Smooth muscle cell (in vitro differentiated cells): ENCODE measurements at regions not wholly inside any gene's neighbourhood (a gene's known extent, or its start where the extent isn't known, plus 50 kb on each side); places are given as distances from the start of the nearest gene placed in this dataset.

ENCODE experiments used
- DNase-seq: peaks from one replicate; lab custom pipeline; 2025; ENCODE audit not compliant: unreplicated experiment; lab: John Stamatoyannopoulos, UW
- H2AFZ ChIP-seq: fragments of 200-600 bp; sonication (generic); 2 replicates; pipeline ENCODE4 v1.6.0; 2016; ENCODE audit warnings: antibody characterized with exemption, low read depth, mild to moderate bottlenecking
- H3F3A ChIP-seq: fragments of 200-600 bp; sonication (generic); 2 replicates; pipeline ENCODE4 v1.6.0; 2017; ENCODE audit warnings: antibody characterized with exemption, low read depth
- H3K27ac ChIP-seq: fragments of 200-600 bp; sonication (generic); 2 replicates; pipeline ENCODE4 v1.5.1; 2016; ENCODE audit warnings: low read depth, mild to moderate bottlenecking
- H3K27me3 ChIP-seq: fragments of 200-600 bp; sonication (generic); 2 replicates; pipeline ENCODE4 v1.6.1; 2016; ENCODE audit warnings: low read depth, mild to moderate bottlenecking
- H3K36me3 ChIP-seq: fragments of 200-600 bp; sonication (generic); 2 replicates; pipeline ENCODE4 v1.5.1; 2016; ENCODE audit warnings: low read depth
- H3K4me1 ChIP-seq: fragments of 200-600 bp; sonication (generic); 2 replicates; pipeline ENCODE4 v1.5.1; 2016; ENCODE audit warnings: low read depth
- H3K4me2 ChIP-seq: fragments of 200-600 bp; sonication (generic); 2 replicates; pipeline ENCODE4 v1.6.0; 2016; ENCODE audit warnings: mild to moderate bottlenecking
- H3K4me3 ChIP-seq: fragments of 200-600 bp; sonication (generic); 2 replicates; pipeline ENCODE4 v1.5.1; 2016; ENCODE audit warnings: mild to moderate bottlenecking
- H3K79me2 ChIP-seq: fragments of 200-600 bp; sonication (generic); 2 replicates; pipeline ENCODE4 v1.6.0; 2016; ENCODE audit warnings: low read depth, mild to moderate bottlenecking
- H3K9ac ChIP-seq: fragments of 200-600 bp; sonication (generic); 2 replicates; pipeline ENCODE4 v1.6.0; 2016; ENCODE audit warnings: low read depth
- H3K9me3 ChIP-seq: fragments of 200-600 bp; sonication (generic); replicated peaks from 2 replicates; pipeline ENCODE4 v1.5.1; 2016; ENCODE audit warnings: low read depth
- H4K20me1 ChIP-seq: fragments of 200-600 bp; sonication (generic); 2 replicates; pipeline ENCODE4 v1.6.0; 2016; ENCODE audit warnings: low read depth
- CTCF ChIP-seq: fragments of 200-600 bp; sonication (generic); IDR thresholded peaks from 2 replicates; pipeline ENCODE4 v1.5.1; 2017; ENCODE audit warnings: borderline replicate concordance, mild to moderate bottlenecking, antibody characterized with exemption; ENCODE audit not compliant: insufficient read depth, poor library complexity, severe bottlenecking
- WGBS: methylation state at CpG from one replicate; pipeline ENCODE4 v1.1.7; 2016; ENCODE audit warnings: low lambda C conversion rate; 5-methylcytosine and 5-hydroxymethylcytosine counted together

GRCh38 chr1:60913039-60913438 lies 169.3 kb upstream of the NFIA start:
- whole genome bisulfite sequencing = 90% methylated on average over 3 of the region's 3 CpGs
- DNase-seq = no peak
- Histone ChIP-seq H3K4me3 (no peak overlapping the region), H4K20me1 (no peaks in the 10 kb centered on the region), H3F3A (no peaks in the 10 kb centered on the region), H3K27ac (no peak overlapping the region), H3K36me3 (no peaks in the 10 kb centered on the region), H3K4me2 (no peak overlapping the region), H3K9me3 (no peaks in the 10 kb centered on the region), H3K4me1 (peaks cover 11% of the 10 kb centered on the region), H2AFZ (no peak overlapping the region), H3K27me3 (no peaks in the 10 kb centered on the region), H3K9ac (no peak overlapping the region), H3K79me2 (no peaks in the 10 kb centered on the region)
- no peak for TF ChIP-seq CTCF

GRCh38 chr1:60911966-60912697 lies 170.2 kb upstream of the NFIA start:
- Histone ChIP-seq H3K9me3 (no peaks in the 10 kb centered on the region), H3K9ac (no peak overlapping the region), H3K4me1 (peaks cover 8% of the 10 kb centered on the region), H3K4me3 (no peak overlapping the region), H3F3A (no peaks in the 10 kb centered on the region), H3K27ac (no peak overlapping the region), H3K36me3 (no peaks in the 10 kb centered on the region), H2AFZ (no peak overlapping the region), H4K20me1 (no peaks in the 10 kb centered on the region), H3K4me2 (no peak overlapping the region), H3K79me2 (no peaks in the 10 kb centered on the region), H3K27me3 (no peaks in the 10 kb centered on the region)
- 65% methylated on average over 9 of the region's 9 CpGs for WGBS
- DNase-seq = no peak
- TF ChIP-seq CTCF = no peak

GRCh38 chr1:60908159-60908558 lies 174.2 kb upstream of the NFIA start:
- H3K27me3 ChIP-seq = no peaks in the 10 kb centered on the region
- no peak for TF ChIP-seq CTCF
- H3K79me2 ChIP-seq = no peaks in the 10 kb centered on the region
- no peak overlapping the region for H3K27ac ChIP-seq
- H3K4me2 ChIP-seq = no peak overlapping the region
- H3K4me3 ChIP-seq = no peak overlapping the region
- H4K20me1 ChIP-seq = no peaks in the 10 kb centered on the region
- no peaks in the 10 kb centered on the region for H3F3A ChIP-seq
- DNase-seq = no peak
- H3K36me3 ChIP-seq = no peaks in the 10 kb centered on the region
- no peak overlapping the region for H3K9ac ChIP-seq
- no peak overlapping the region for H2AFZ ChIP-seq
- 52% methylated on average over 4 of the region's 4 CpGs for WGBS
- H3K9me3 ChIP-seq = no peaks in the 10 kb centered on the region
- H3K4me1 ChIP-seq = peaks cover 11% of the 10 kb centered on the region

GRCh38 chr1:60906526-60906925 lies 175.8 kb upstream of the NFIA start:
- H3K4me3 ChIP-seq = no peak overlapping the region
- no peak overlapping the region for H2AFZ ChIP-seq
- no peaks in the 10 kb centered on the region for H4K20me1 ChIP-seq
- peaks cover 3% of the 10 kb centered on the region for H3K4me1 ChIP-seq
- no peak overlapping the region for H3K27ac ChIP-seq
- H3F3A ChIP-seq = no peaks in the 10 kb centered on the region
- TF ChIP-seq CTCF = no peak
- H3K36me3 ChIP-seq = no peaks in the 10 kb centered on the region
- no peak for DNase-seq
- no peak overlapping the region for H3K9ac ChIP-seq
- 94% methylated on average over 1 of the region's 1 CpG for WGBS
- H3K4me2 ChIP-seq = no peak overlapping the region
- no peaks in the 10 kb centered on the region for H3K9me3 ChIP-seq
- H3K79me2 ChIP-seq = no peaks in the 10 kb centered on the region
- H3K27me3 ChIP-seq = no peaks in the 10 kb centered on the region
